Keratinocyte (primary cell): ENCODE measurements at regions not wholly inside any gene's neighbourhood (a gene's known extent, or its start where the extent isn't known, plus 50 kb on each side); places are given as distances from the start of the nearest gene placed in this dataset.
A peak's percentile ranks its signal among the peaks of the same experiment; 100 is the strongest.

Experiments
- DNase-seq: peaks from one replicate; pipeline ENCODE4 v3.0.0-alpha.2; 2011; ENCODE audit warnings: low read depth, missing footprints, low spot score
- FAIRE-seq: peaks from 2 replicates; lab custom pipeline; 2011; peaks lifted over from hg19 to GRCh38; lab: Jason Lieb, UNC
- H2AFZ ChIP-seq: 2 replicates; pipeline ENCODE4 v1.6.0; 2012; ENCODE audit warnings: low read length, control low read depth, inconsistent platforms; ENCODE audit not compliant: control insufficient read depth
- H3K27ac ChIP-seq: 2 replicates; pipeline ENCODE4 v1.5.1; 2011; ENCODE audit warnings: low read length; ENCODE audit not compliant: control insufficient read depth, insufficient read depth
- H3K27me3 ChIP-seq: 3 replicates; pipeline ENCODE4 v1.6.0; 2011; ENCODE audit warnings: low read length; ENCODE audit not compliant: control insufficient read depth, insufficient read depth; ENCODE audit errors: extremely low read depth
- H3K36me3 ChIP-seq, 2 experiments: 2 replicates in 1 of 2; 3 replicates in 1 of 2; pipeline ENCODE4 v1.5.1; 2011; ENCODE audit warnings: low read length in 2 of 2, mild to moderate bottlenecking in 1 of 2; ENCODE audit not compliant: control insufficient read depth in 2 of 2, insufficient read depth in 2 of 2; ENCODE audit errors: extremely low read depth in 1 of 2
- H3K4me1 ChIP-seq: 3 replicates; pipeline ENCODE4 v1.5.1; 2011; ENCODE audit warnings: low read length; ENCODE audit not compliant: control insufficient read depth, insufficient read depth; ENCODE audit errors: extremely low read depth
- H3K4me2 ChIP-seq: 3 replicates; pipeline ENCODE4 v1.6.0; 2011; ENCODE audit warnings: low read depth, low read length; ENCODE audit not compliant: control insufficient read depth, insufficient read depth; ENCODE audit errors: extremely low read depth
- H3K4me3 ChIP-seq, 3 experiments: fragments of 200-600 bp in 1 of 3; sonication (generic) in 1 of 3; 2 replicates in 2 of 3; 3 replicates in 1 of 3; pipeline ENCODE4 v1.5.1; 2011 to 2016; ENCODE audit warnings: low read length in 3 of 3, mild to moderate bottlenecking in 3 of 3, control low read depth in 2 of 3, inconsistent platforms in 1 of 3, low read depth in 1 of 3, mixed read lengths in 1 of 3, mixed run types in 1 of 3, moderate library complexity in 1 of 3; ENCODE audit not compliant: control insufficient read depth in 2 of 3, insufficient read depth in 2 of 3; ENCODE audit errors: extremely low read depth in 1 of 3
- H3K79me2 ChIP-seq: 2 replicates; pipeline ENCODE4 v1.6.0; 2012; ENCODE audit warnings: low read length; ENCODE audit not compliant: control insufficient read depth, insufficient read depth
- H3K9ac ChIP-seq: 3 replicates; pipeline ENCODE4 v1.6.0; 2011; ENCODE audit warnings: low read length; ENCODE audit not compliant: control insufficient read depth, insufficient read depth; ENCODE audit errors: extremely low read depth
- H3K9me1 ChIP-seq: 3 replicates; pipeline ENCODE4 v1.6.0; 2011; ENCODE audit warnings: low read length; ENCODE audit not compliant: control insufficient read depth, insufficient read depth; ENCODE audit errors: extremely low read depth
- H3K9me3 ChIP-seq: 2 replicates; pipeline ENCODE4 v1.5.1; 2012; ENCODE audit warnings: low read depth, low read length; ENCODE audit not compliant: control insufficient read depth
- H4K20me1 ChIP-seq: 3 replicates; pipeline ENCODE4 v1.6.0; 2011; ENCODE audit warnings: low read length; ENCODE audit not compliant: control insufficient read depth, insufficient read depth; ENCODE audit errors: extremely low read depth
- EZH2 ChIP-seq: IDR thresholded peaks from one replicate; pipeline ENCODE4 v1.6.1; 2012; ENCODE audit warnings: inconsistent platforms, mild to moderate bottlenecking, low read length, moderate library complexity
- dilution Hi-C: fragments of 300-500 bp; cut with MboI; formaldehyde crosslinking; loops from one replicate; pipeline ENCODE4 v1.7.0; 2020; ENCODE audit warnings: low sequenced_read_pairs; ENCODE audit not compliant: extremely low pct_ligation_motif_present
- TF ChIP-seq, protein P1 (sequence below), 3 experiments: IDR thresholded peaks in 1 of 3; conservative IDR thresholded peaks in 1 of 3; optimal IDR thresholded peaks in 1 of 3; 2 replicates in 2 of 3; 3 replicates in 1 of 3; pipeline versions ENCODE3 to v1.5.1; 2011; ENCODE audit warnings: low read length in 3 of 3, mild to moderate bottlenecking in 3 of 3, moderate library complexity in 2 of 3, control low read depth in 1 of 3, inconsistent platforms in 1 of 3; ENCODE audit not compliant: insufficient read depth in 2 of 3; ENCODE audit errors: extremely low read depth in 1 of 3

DNA sequence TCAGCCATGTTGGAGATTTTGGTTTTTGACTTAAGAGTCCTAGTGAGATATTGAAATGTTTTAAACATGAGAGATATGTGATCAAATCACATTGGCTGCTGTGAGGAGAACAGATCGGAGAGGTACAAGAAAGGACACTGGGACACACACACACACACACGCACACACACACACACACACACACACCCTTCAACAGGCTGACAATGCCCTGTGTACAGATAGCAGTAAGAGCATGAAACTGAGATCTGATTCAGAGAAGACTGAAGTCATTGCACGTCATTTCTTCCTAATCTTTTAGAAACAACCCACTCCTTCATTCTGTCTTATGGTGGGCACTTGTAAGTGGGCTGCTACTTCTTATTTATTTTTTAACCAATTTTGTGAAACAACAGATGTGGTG lies 200.5 kb upstream of the E2F8 start:
- no peak for TF ChIP-seq EZH2
- TF ChIP-seq, protein P1, sequence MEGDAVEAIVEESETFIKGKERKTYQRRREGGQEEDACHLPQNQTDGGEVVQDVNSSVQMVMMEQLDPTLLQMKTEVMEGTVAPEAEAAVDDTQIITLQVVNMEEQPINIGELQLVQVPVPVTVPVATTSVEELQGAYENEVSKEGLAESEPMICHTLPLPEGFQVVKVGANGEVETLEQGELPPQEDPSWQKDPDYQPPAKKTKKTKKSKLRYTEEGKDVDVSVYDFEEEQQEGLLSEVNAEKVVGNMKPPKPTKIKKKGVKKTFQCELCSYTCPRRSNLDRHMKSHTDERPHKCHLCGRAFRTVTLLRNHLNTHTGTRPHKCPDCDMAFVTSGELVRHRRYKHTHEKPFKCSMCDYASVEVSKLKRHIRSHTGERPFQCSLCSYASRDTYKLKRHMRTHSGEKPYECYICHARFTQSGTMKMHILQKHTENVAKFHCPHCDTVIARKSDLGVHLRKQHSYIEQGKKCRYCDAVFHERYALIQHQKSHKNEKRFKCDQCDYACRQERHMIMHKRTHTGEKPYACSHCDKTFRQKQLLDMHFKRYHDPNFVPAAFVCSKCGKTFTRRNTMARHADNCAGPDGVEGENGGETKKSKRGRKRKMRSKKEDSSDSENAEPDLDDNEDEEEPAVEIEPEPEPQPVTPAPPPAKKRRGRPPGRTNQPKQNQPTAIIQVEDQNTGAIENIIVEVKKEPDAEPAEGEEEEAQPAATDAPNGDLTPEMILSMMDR (optimal IDR thresholded peaks at IDR 0.05 in 1 of 3, IDR thresholded peaks at IDR 0.05 in 1 of 3, conservative IDR thresholded peaks at IDR 0.05 in 1 of 3; ENCODE audit: extremely low read depth in 1 of 3, insufficient read depth in 2 of 3, low read length in 3 of 3) = no peak
- no peaks in the 10 kb centered on the region for H3K9me1 ChIP-seq
- H3K27me3 ChIP-seq = peaks cover 4% of the 10 kb centered on the region
- H3K4me2 ChIP-seq = no peak overlapping the region
- dilution Hi-C loops = no loop called here
- no peak for FAIRE-seq
- H4K20me1 ChIP-seq = no peaks in the 10 kb centered on the region
- no peak for DNase-seq
- H3K79me2 ChIP-seq = no peaks in the 10 kb centered on the region
- no peak overlapping the region for H3K27ac ChIP-seq
- H3K9ac ChIP-seq = no peak overlapping the region
- no peaks in the 10 kb centered on the region for H3K9me3 ChIP-seq
- no peak overlapping the region for H3K4me3 ChIP-seq
- H2AFZ ChIP-seq = no peak overlapping the region
- no peaks in the 10 kb centered on the region for H3K36me3 ChIP-seq
- peaks cover 35% of the 10 kb centered on the region for H3K4me1 ChIP-seq

DNA sequence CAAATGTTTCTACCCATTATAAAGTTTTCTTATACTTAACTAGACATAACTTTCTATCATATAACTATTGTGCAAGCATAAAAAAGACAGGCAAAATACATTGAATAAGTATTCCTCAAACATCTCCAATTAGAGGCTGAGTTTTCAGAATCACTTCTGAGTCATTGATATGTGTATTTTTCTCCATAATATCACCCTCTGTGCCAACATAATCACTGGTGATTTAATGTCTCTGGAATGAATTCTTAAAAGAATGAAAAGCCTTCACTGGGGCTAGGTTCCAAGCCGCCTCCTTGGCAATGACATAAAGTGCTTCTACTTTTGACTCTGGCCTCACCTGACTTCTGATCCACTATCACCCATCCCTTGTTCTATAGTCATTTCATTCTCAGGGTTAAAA lies 197.0 kb upstream of the E2F8 start:
- DNase-seq (no peak), FAIRE-seq (peak; percentile 81)
- peaks cover 34% of the 10 kb centered on the region for H3K4me1 ChIP-seq
- TF ChIP-seq EZH2 = no peak
- TF ChIP-seq, protein P1 (optimal IDR thresholded peaks at IDR 0.05 in 1 of 3, IDR thresholded peaks at IDR 0.05 in 1 of 3, conservative IDR thresholded peaks at IDR 0.05 in 1 of 3; ENCODE audit: extremely low read depth in 1 of 3, insufficient read depth in 2 of 3, low read length in 3 of 3) = no peak
- H3K9me1 ChIP-seq = no peaks in the 10 kb centered on the region
- no peak overlapping the region for H3K27ac ChIP-seq
- dilution Hi-C loops = no loop called here
- no peaks in the 10 kb centered on the region for H3K36me3 ChIP-seq
- no peaks in the 10 kb centered on the region for H3K79me2 ChIP-seq
- peak overlapping the region; percentile 13 for H3K4me2 ChIP-seq
- H3K9ac ChIP-seq = no peak overlapping the region
- H3K27me3 ChIP-seq = no peaks in the 10 kb centered on the region
- H3K4me3 ChIP-seq = no peak overlapping the region
- no peak overlapping the region for H2AFZ ChIP-seq
- H4K20me1 ChIP-seq = no peaks in the 10 kb centered on the region
- no peaks in the 10 kb centered on the region for H3K9me3 ChIP-seq
